Loucy (cell line): ENCODE measurements at regions not wholly inside any gene's neighbourhood (a gene's known extent, or its start where the extent isn't known, plus 50 kb on each side); places are given as distances from the start of the nearest gene placed in this dataset.

Source experiments
- CTCF ChIP-seq: fragments of 200-600 bp; sonication (generic); conservative IDR thresholded peaks from 2 replicates; pipeline ENCODE4 v1.5.1; 2014; ENCODE audit warnings: mild to moderate bottlenecking, antibody characterized with exemption, low read length
- EZH2phosphoT487 ChIP-seq: fragments of 200-600 bp; IDR thresholded peaks from 2 replicates; pipeline ENCODE4 v1.6.1; 2018; ENCODE audit warnings: antibody characterized with exemption, mild to moderate bottlenecking, moderate library complexity, borderline replicate concordance

- TF ChIP-seq CTCF (no peak), EZH2phosphoT487 (no peak)
Observed at GRCh38 chr11:25317216-25317615, 820.4 kb downstream of the LUZP2 start.
